SK-N-SH treated with all-trans-retinoic acid at 6 μM for 48 hours (cell line): ENCODE measurements at regions not wholly inside any gene's neighbourhood (a gene's known extent, or its start where the extent isn't known, plus 50 kb on each side); places are given as distances from the start of the nearest gene placed in this dataset.

Experiments
- ATAC-seq: fragments of 200-7000 bp; cut with Tn5 transposase; 3 replicates; pipeline ENCODE4 v1.9.1; 2020; ENCODE audit warnings: mild to moderate bottlenecking, moderate library complexity
- ARNTL ChIP-seq: fragments of 450-650 bp; formaldehyde crosslinking; IDR thresholded peaks from 2 replicates; pipeline ENCODE4 v1.5.0; 2020; ENCODE audit warnings: low read depth, mild to moderate bottlenecking, moderate library complexity, borderline replicate concordance
- BACH2 ChIP-seq: fragments of 250-450 bp; sonication (Bioruptor Pico); IDR thresholded peaks from 2 replicates; pipeline ENCODE4 v1.9.0; 2021; ENCODE audit warnings: mild to moderate bottlenecking, borderline replicate concordance
- CREB5 ChIP-seq: fragments of 250-450 bp; sonication (Bioruptor Pico); IDR thresholded peaks from 2 replicates; pipeline ENCODE4 v1.5.1; 2020; ENCODE audit warnings: low read depth, mild to moderate bottlenecking, moderate library complexity
- CSDC2 ChIP-seq: fragments of 250-450 bp; sonication (Bioruptor Pico); IDR thresholded peaks from 2 replicates; pipeline ENCODE4 v1.5.0; 2020; ENCODE audit warnings: mild to moderate bottlenecking, moderate library complexity
- ESRRG ChIP-seq: fragments of 250-450 bp; sonication (Bioruptor Pico); IDR thresholded peaks from 2 replicates; pipeline ENCODE4 v1.6.1; 2021; ENCODE audit warnings: mild to moderate bottlenecking
- GLIS3 ChIP-seq: fragments of 250-450 bp; sonication (Bioruptor Pico); IDR thresholded peaks from 2 replicates; pipeline ENCODE4 v1.5.0; 2020; ENCODE audit warnings: mild to moderate bottlenecking, moderate library complexity
- ISL1 ChIP-seq: fragments of 250-450 bp; sonication (Bioruptor Pico); IDR thresholded peaks from 2 replicates; pipeline ENCODE4 v2.1.2; 2022; ENCODE audit warnings: mild to moderate bottlenecking, moderate library complexity
- OSR1 ChIP-seq: fragments of 250-450 bp; sonication (Bioruptor Pico); IDR thresholded peaks from 2 replicates; pipeline ENCODE4 v1.8.0; 2022; ENCODE audit warnings: moderate library complexity, mild to moderate bottlenecking, inconsistent platforms
- POU6F1 ChIP-seq: fragments of 250-450 bp; sonication (Bioruptor Pico); IDR thresholded peaks from 2 replicates; pipeline ENCODE4 v1.8.0; 2021; ENCODE audit warnings: low read depth, mild to moderate bottlenecking, moderate library complexity, borderline replicate concordance
- PPARA ChIP-seq: fragments of 250-450 bp; sonication (Bioruptor Pico); IDR thresholded peaks from 2 replicates; pipeline ENCODE4 v1.5.0; 2020; ENCODE audit warnings: mild to moderate bottlenecking, borderline replicate concordance
- RARB ChIP-seq: fragments of 250-450 bp; sonication (Bioruptor Pico); IDR thresholded peaks from 2 replicates; pipeline ENCODE4 v1.8.0; 2021; ENCODE audit warnings: mild to moderate bottlenecking, moderate library complexity
- SNAI2 ChIP-seq: fragments of 250-450 bp; sonication (Bioruptor Pico); IDR thresholded peaks from 2 replicates; pipeline ENCODE4 v1.5.0; 2020; ENCODE audit warnings: mild to moderate bottlenecking, moderate library complexity
- TCF4 ChIP-seq: fragments of 250-450 bp; sonication (Bioruptor Pico); IDR thresholded peaks from 2 replicates; pipeline ENCODE4 v1.8.0; 2021; ENCODE audit warnings: mild to moderate bottlenecking, moderate library complexity, borderline replicate concordance
- TOX ChIP-seq: fragments of 250-450 bp; sonication (Bioruptor Pico); IDR thresholded peaks from 2 replicates; pipeline ENCODE4 v1.8.0; 2021; ENCODE audit warnings: mild to moderate bottlenecking, moderate library complexity, borderline replicate concordance
- TSHZ2 ChIP-seq: fragments of 250-450 bp; sonication (Bioruptor Pico); IDR thresholded peaks from 2 replicates; pipeline ENCODE4 v1.5.0; 2020; ENCODE audit warnings: mild to moderate bottlenecking, moderate library complexity
- ZC3H10 ChIP-seq: fragments of 250-450 bp; sonication (Bioruptor Pico); IDR thresholded peaks from 2 replicates; pipeline ENCODE4 v1.5.1; 2021; ENCODE audit warnings: mild to moderate bottlenecking, moderate library complexity
- ZFP3 ChIP-seq: fragments of 250-450 bp; sonication (Bioruptor Pico); IDR thresholded peaks from 2 replicates; pipeline ENCODE4 v1.5.0; 2020; ENCODE audit warnings: mild to moderate bottlenecking, moderate library complexity
- ZNF565 ChIP-seq: fragments of 450-650 bp; formaldehyde crosslinking; conservative IDR thresholded peaks from 2 replicates; pipeline ENCODE4 v1.5.0; 2020; ENCODE audit warnings: low read depth, mild to moderate bottlenecking, moderate library complexity
- ZNF8 ChIP-seq: fragments of 450-650 bp; formaldehyde crosslinking; IDR thresholded peaks from 2 replicates; pipeline ENCODE4 v1.5.0; 2020; ENCODE audit warnings: mild to moderate bottlenecking, moderate library complexity
- TF ChIP-seq, protein P1 (sequence below): fragments of 250-450 bp; sonication (Bioruptor Pico); IDR thresholded peaks from 2 replicates; pipeline ENCODE4 v1.8.0; 2020; ENCODE audit warnings: mild to moderate bottlenecking, moderate library complexity, borderline replicate concordance

DNA sequence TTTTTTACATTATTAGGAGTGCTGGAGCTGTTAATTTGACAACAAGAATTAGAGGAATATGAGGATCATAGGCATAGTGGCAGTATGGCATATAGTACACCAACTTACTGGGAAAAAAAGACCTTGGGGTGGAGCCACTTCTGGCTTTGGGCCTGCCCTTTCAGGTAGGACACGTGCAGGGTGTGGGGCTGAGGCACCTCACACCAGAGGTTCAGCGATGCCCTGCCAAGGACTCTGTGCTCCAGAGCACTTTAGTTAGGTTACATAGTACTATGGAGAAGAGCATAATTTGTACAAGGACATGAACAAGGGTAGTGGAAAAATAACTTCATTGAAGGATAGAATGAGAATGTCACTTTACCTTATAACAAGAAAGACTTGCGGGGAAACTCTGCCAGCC is 77.1 kb upstream of the CD302 start:
- no peak for ATAC-seq

GRCh38 chr2:159873258-159873657 is 75.2 kb upstream of the CD302 start:
- ATAC-seq: no peak
- TF ChIP-seq ARNTL (CRISPR knock-in tag) (no peak), TOX (CRISPR knock-in tag) (no peak), TCF4 (CRISPR knock-in tag) (no peak), ZFP3 (CRISPR knock-in tag) (no peak), ESRRG (CRISPR knock-in tag) (no peak), ZNF565 (CRISPR knock-in tag) (no peak), GLIS3 (CRISPR knock-in tag) (no peak), TSHZ2 (no peak), ZNF8 (no peak)
- TF ChIP-seq, protein P1, sequence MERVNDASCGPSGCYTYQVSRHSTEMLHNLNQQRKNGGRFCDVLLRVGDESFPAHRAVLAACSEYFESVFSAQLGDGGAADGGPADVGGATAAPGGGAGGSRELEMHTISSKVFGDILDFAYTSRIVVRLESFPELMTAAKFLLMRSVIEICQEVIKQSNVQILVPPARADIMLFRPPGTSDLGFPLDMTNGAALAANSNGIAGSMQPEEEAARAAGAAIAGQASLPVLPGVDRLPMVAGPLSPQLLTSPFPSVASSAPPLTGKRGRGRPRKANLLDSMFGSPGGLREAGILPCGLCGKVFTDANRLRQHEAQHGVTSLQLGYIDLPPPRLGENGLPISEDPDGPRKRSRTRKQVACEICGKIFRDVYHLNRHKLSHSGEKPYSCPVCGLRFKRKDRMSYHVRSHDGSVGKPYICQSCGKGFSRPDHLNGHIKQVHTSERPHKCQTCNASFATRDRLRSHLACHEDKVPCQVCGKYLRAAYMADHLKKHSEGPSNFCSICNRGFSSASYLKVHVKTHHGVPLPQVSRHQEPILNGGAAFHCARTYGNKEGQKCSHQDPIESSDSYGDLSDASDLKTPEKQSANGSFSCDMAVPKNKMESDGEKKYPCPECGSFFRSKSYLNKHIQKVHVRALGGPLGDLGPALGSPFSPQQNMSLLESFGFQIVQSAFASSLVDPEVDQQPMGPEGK (CRISPR knock-in tag): no peak

More for the DNA sequence above, 77.1 kb upstream of the CD302 start:
- TF ChIP-seq PPARA (CRISPR knock-in tag) (no peak), ZNF565 (CRISPR knock-in tag) (no peak), ZNF8 (no peak), ARNTL (CRISPR knock-in tag) (no peak), TOX (CRISPR knock-in tag) (no peak), ESRRG (CRISPR knock-in tag) (no peak), POU6F1 (no peak), ZFP3 (CRISPR knock-in tag) (no peak), CREB5 (CRISPR knock-in tag) (no peak), BACH2 (CRISPR knock-in tag) (no peak), ZC3H10 (CRISPR knock-in tag) (no peak), SNAI2 (CRISPR knock-in tag) (no peak), GLIS3 (CRISPR knock-in tag) (no peak), OSR1 (CRISPR knock-in tag) (no peak), ISL1 (CRISPR knock-in tag) (no peak), TCF4 (CRISPR knock-in tag) (no peak), TSHZ2 (no peak), CSDC2 (CRISPR knock-in tag) (no peak), RARB (CRISPR knock-in tag) (no peak)
- TF ChIP-seq, protein P1 (CRISPR knock-in tag): no peak
